H9 (cell line): ENCODE measurements at regions not wholly inside any gene's neighbourhood (a gene's known extent, or its start where the extent isn't known, plus 50 kb on each side); places are given as distances from the start of the nearest gene placed in this dataset.

Experiments used
- DNase-seq: peaks from one replicate; pipeline ENCODE4 v3.0.0-alpha.2; 2017
- H2AFZ ChIP-seq: one replicate; pipeline ENCODE4 v1.6.1; 2013; ENCODE audit warnings: mild to moderate bottlenecking, low read length, control low read depth, moderate library complexity
- H2AK5ac ChIP-seq: 2 replicates; pipeline ENCODE4 v1.6.1; 2013; ENCODE audit warnings: low read length, control low read depth, mixed read lengths; ENCODE audit not compliant: insufficient read length
- H2BK120ac ChIP-seq: one replicate; pipeline ENCODE4 v1.6.1; 2013; ENCODE audit warnings: low read depth, mild to moderate bottlenecking, low read length, control low read depth, inconsistent platforms; ENCODE audit not compliant: poor library complexity, severe bottlenecking
- H2BK12ac ChIP-seq: 2 replicates; pipeline ENCODE4 v1.6.1; 2013; ENCODE audit warnings: low read length, control low read depth, mixed read lengths, low read depth; ENCODE audit not compliant: insufficient read length
- H2BK15ac ChIP-seq: 2 replicates; pipeline ENCODE4 v1.6.1; 2013; ENCODE audit warnings: low read depth, low read length, control low read depth
- H2BK20ac ChIP-seq: one replicate; pipeline ENCODE4 v1.6.1; 2013; ENCODE audit warnings: low read depth, mild to moderate bottlenecking, low read length, control low read depth, inconsistent platforms; ENCODE audit not compliant: poor library complexity, severe bottlenecking
- H2BK5ac ChIP-seq: 2 replicates; pipeline ENCODE4 v1.6.1; 2013; ENCODE audit warnings: low read length, control low read depth, mixed read lengths; ENCODE audit not compliant: insufficient read length
- H3K14ac ChIP-seq: 2 replicates; pipeline ENCODE4 v1.6.1; 2013; ENCODE audit warnings: low read length, control low read depth; ENCODE audit not compliant: insufficient read depth
- H3K18ac ChIP-seq: 2 replicates; pipeline ENCODE4 v1.6.1; 2013; ENCODE audit warnings: low read depth, mild to moderate bottlenecking, mixed read lengths, low read length, control low read depth; ENCODE audit not compliant: insufficient read length
- H3K23ac ChIP-seq: 2 replicates; pipeline ENCODE4 v1.6.1; 2013; ENCODE audit warnings: low read length, control low read depth, mixed read lengths, low read depth; ENCODE audit not compliant: insufficient read length
- H3K23me2 ChIP-seq: 2 replicates; pipeline ENCODE4 v1.6.1; 2013; ENCODE audit warnings: low read depth, mild to moderate bottlenecking, mixed read lengths, low read length, control low read depth; ENCODE audit not compliant: insufficient read length, poor library complexity, severe bottlenecking
- H3K27ac ChIP-seq: 2 replicates; pipeline ENCODE4 v1.5.1; 2013; ENCODE audit warnings: low read length, control low read depth, mixed read lengths, low read depth; ENCODE audit not compliant: insufficient read length
- H3K27me3 ChIP-seq: 2 replicates; pipeline ENCODE4 v1.6.1; 2013; ENCODE audit warnings: low read length, control low read depth, inconsistent platforms; ENCODE audit not compliant: insufficient read depth
- H3K4ac ChIP-seq: 2 replicates; pipeline ENCODE4 v1.6.1; 2013; ENCODE audit warnings: low read depth, mild to moderate bottlenecking, control low read depth, inconsistent platforms, low read length, moderate library complexity
- H3K4me1 ChIP-seq: 2 replicates; pipeline ENCODE4 v1.6.1; 2013; ENCODE audit warnings: low read length, control low read depth, inconsistent platforms; ENCODE audit not compliant: insufficient read depth
- H3K4me2 ChIP-seq: 2 replicates; pipeline ENCODE4 v1.6.1; 2013; ENCODE audit warnings: low read length, control low read depth, mixed read lengths; ENCODE audit not compliant: insufficient read length, insufficient read depth
- H3K56ac ChIP-seq: 2 replicates; pipeline ENCODE4 v1.6.1; 2013; ENCODE audit warnings: low read depth, mild to moderate bottlenecking, mixed read lengths, low read length, control low read depth; ENCODE audit not compliant: insufficient read length
- H3K79me1 ChIP-seq: 2 replicates; pipeline ENCODE4 v1.6.1; 2013; ENCODE audit warnings: low read depth, mild to moderate bottlenecking, moderate library complexity, low read length, control low read depth, inconsistent platforms; ENCODE audit not compliant: insufficient read depth, poor library complexity, severe bottlenecking
- H3K79me2 ChIP-seq: 2 replicates; pipeline ENCODE4 v1.6.1; 2013; ENCODE audit warnings: low read length, control low read depth, inconsistent platforms; ENCODE audit not compliant: insufficient read depth
- H3K9ac ChIP-seq: 2 replicates; pipeline ENCODE4 v1.6.1; 2013; ENCODE audit warnings: low read length, control low read depth, mixed read lengths; ENCODE audit not compliant: insufficient read length; ENCODE audit errors: extremely low read depth
- H3K9me3 ChIP-seq: one replicate; pipeline ENCODE4 v1.6.1; 2013; ENCODE audit warnings: low read depth, low read length, inconsistent platforms; ENCODE audit not compliant: control insufficient read depth
- H3T11ph ChIP-seq: one replicate; pipeline ENCODE4 v1.6.1; 2013; ENCODE audit warnings: mild to moderate bottlenecking, low read length, control low read depth, inconsistent platforms
- H4K20me1 ChIP-seq: one replicate; pipeline ENCODE4 v1.6.1; 2013; ENCODE audit not compliant: control insufficient read depth, insufficient read length, insufficient read depth
- H4K5ac ChIP-seq: 2 replicates; pipeline ENCODE4 v1.6.1; 2013; ENCODE audit warnings: low read depth, mild to moderate bottlenecking, mixed read lengths, low read length, control low read depth; ENCODE audit not compliant: insufficient read length
- H4K8ac ChIP-seq: replicated peaks from 2 replicates; pipeline ENCODE4 v1.6.1; 2013; ENCODE audit warnings: low read length, control low read depth, mixed read lengths, low read depth; ENCODE audit not compliant: insufficient read length
- H4K91ac ChIP-seq: 2 replicates; pipeline ENCODE4 v1.6.1; 2013; ENCODE audit warnings: low read depth, mild to moderate bottlenecking, moderate library complexity, mixed read lengths, low read length, control low read depth; ENCODE audit not compliant: insufficient read length
- H3K27ac Mint-ChIP-seq, 3 experiments: 2 replicates in 2 of 3; 3 replicates in 1 of 3; pipeline ENCODE4 v1.8.0; 2020 to 2021; ENCODE audit warnings: mixed read lengths in 3 of 3, mild to moderate bottlenecking in 1 of 3, moderate library complexity in 1 of 3
- H3K27me3 Mint-ChIP-seq: 2 replicates; pipeline ENCODE4 v1.8.0; 2021; ENCODE audit warnings: low read depth, mild to moderate bottlenecking, moderate library complexity, mixed read lengths
- H3K36me3 Mint-ChIP-seq, 3 experiments: 2 replicates in 2 of 3; 3 replicates in 1 of 3; pipeline ENCODE4 v1.8.0; 2020 to 2021; ENCODE audit warnings: low read depth in 3 of 3, mixed read lengths in 3 of 3; ENCODE audit not compliant: insufficient read depth in 1 of 3
- H3K4me1 Mint-ChIP-seq, 2 experiments: 2 replicates each; pipeline ENCODE4 v1.8.0; 2020; ENCODE audit warnings: mixed read lengths in 2 of 2
- H3K4me3 Mint-ChIP-seq, 2 experiments: 2 replicates in 1 of 2; 3 replicates in 1 of 2; pipeline ENCODE4 v1.8.0; 2020 to 2021; ENCODE audit warnings: mild to moderate bottlenecking in 2 of 2, mixed read lengths in 2 of 2, moderate library complexity in 1 of 2
- H3K9me3 Mint-ChIP-seq, 2 experiments: 2 replicates in 1 of 2; 3 replicates in 1 of 2; pipeline ENCODE4 v1.8.0; 2020; ENCODE audit warnings: mild to moderate bottlenecking in 2 of 2, mixed read lengths in 2 of 2, moderate library complexity in 1 of 2
- CTCF ChIP-seq: fragments of 200-600 bp; sonication (generic); conservative IDR thresholded peaks from 3 replicates; pipeline ENCODE4 v1.8.0; 2021; ENCODE audit warnings: antibody characterized with exemption, mild to moderate bottlenecking
- WGBS: extraction: QIAGEN DNeasy Blood & Tissue Kit; methylation state at CpG from one replicate; pipeline ENCODE4 v1.1.7; 2013; ENCODE audit warnings: missing lambda C conversion rate, low lambda C conversion rate, mixed read lengths; ENCODE audit not compliant: insufficient read length; ENCODE audit errors: extremely low coverage; 5-methylcytosine and 5-hydroxymethylcytosine counted together

- Histone ChIP-seq H3T11ph (no peak overlapping the region), H3K9me3 (no peaks in the 10 kb centered on the region), H3K9ac (no peak overlapping the region), H2BK120ac (no peak overlapping the region), H2BK20ac (no peak overlapping the region), H2BK15ac (no peak overlapping the region), H2BK5ac (no peak overlapping the region), H4K5ac (no peak overlapping the region), H2BK12ac (no peak overlapping the region), H3K23ac (no peak overlapping the region), H3K27me3 (no peaks in the 10 kb centered on the region), H3K27ac (no peak overlapping the region), H2AK5ac (no peak overlapping the region), H3K14ac (no peak overlapping the region), H2AFZ (no peak overlapping the region), H3K4me2 (no peak overlapping the region), H3K18ac (no peak overlapping the region), H4K91ac (no peak overlapping the region), H3K4ac (no peak overlapping the region), H3K56ac (no peak overlapping the region), H4K8ac (no peak overlapping the region), H3K79me1 (no peaks in the 10 kb centered on the region), H3K23me2 (no peaks in the 10 kb centered on the region), H3K4me1 (peaks cover 5% of the 10 kb centered on the region; the same call in 1 of the 2 replicates), H3K79me2 (no peaks in the 10 kb centered on the region), H4K20me1 (no peaks in the 10 kb centered on the region)
- Mint-ChIP-seq H3K4me1 (peaks cover 32 to 40% of the 10 kb centered on the region in 2 experiments), H3K36me3 (peaks cover 0 to 1% (median 0%) of the 10 kb centered on the region in 3 experiments; a peak in 2 of 7 replicates), H3K27me3 (no peaks in the 10 kb centered on the region), H3K4me3 (no peak overlapping the region), H3K9me3 (peaks cover 0 to 2% of the 10 kb centered on the region in 2 experiments; a peak in 1 of 5 replicates), H3K27ac (no peak overlapping the region)
- TF ChIP-seq CTCF: no peak
- no peak for DNase-seq
- WGBS: no CpG with 5 or more reads among the region's 1 CpG
Measured at GRCh38 chr3:7957024-7957423, 544.6 kb upstream of the LMCD1 start.
